Transverse colon (tissue), 4 donors: ENCODE measurements at regions not wholly inside any gene's neighbourhood (a gene's known extent, or its start where the extent isn't known, plus 50 kb on each side); places are given as distances from the start of the nearest gene placed in this dataset.

Experiments
- EP300 ChIP-seq: sonication (generic); formaldehyde crosslinking; IDR thresholded peaks from one replicate; pipeline ENCODE4 v1.6.1; 2017; ENCODE audit warnings: antibody characterized with exemption, low read depth
- POLR2A ChIP-seq: fragments of 450-650 bp; IDR thresholded peaks from one replicate; pipeline ENCODE4 v1.6.1; 2016; ENCODE audit warnings: antibody characterized with exemption, mild to moderate bottlenecking, moderate library complexity
- POLR2AphosphoS5 ChIP-seq, 3 donors: sonication (generic); formaldehyde crosslinking; IDR thresholded peaks; one replicate each; pipeline ENCODE4 v1.6.1; 2016; ENCODE audit warnings: antibody characterized with exemption in 3 of 3
- TF ChIP-seq, protein P1 (sequence below), 5 experiments: fragments of 200-600 bp in 3 of 5; fragments of 450-650 bp in 2 of 5; sonication (generic) in 3 of 5; IDR thresholded peaks; 1 replicate in 2 of 5; 2 replicates in 3 of 5; pipeline ENCODE4 v1.5.1; 2016 to 2017; ENCODE audit warnings: antibody characterized with exemption in 5 of 5, inconsistent platforms in 3 of 5, mild to moderate bottlenecking in 2 of 5, moderate library complexity in 1 of 5

- TF ChIP-seq EP300 = no peak
- TF ChIP-seq, protein P1, sequence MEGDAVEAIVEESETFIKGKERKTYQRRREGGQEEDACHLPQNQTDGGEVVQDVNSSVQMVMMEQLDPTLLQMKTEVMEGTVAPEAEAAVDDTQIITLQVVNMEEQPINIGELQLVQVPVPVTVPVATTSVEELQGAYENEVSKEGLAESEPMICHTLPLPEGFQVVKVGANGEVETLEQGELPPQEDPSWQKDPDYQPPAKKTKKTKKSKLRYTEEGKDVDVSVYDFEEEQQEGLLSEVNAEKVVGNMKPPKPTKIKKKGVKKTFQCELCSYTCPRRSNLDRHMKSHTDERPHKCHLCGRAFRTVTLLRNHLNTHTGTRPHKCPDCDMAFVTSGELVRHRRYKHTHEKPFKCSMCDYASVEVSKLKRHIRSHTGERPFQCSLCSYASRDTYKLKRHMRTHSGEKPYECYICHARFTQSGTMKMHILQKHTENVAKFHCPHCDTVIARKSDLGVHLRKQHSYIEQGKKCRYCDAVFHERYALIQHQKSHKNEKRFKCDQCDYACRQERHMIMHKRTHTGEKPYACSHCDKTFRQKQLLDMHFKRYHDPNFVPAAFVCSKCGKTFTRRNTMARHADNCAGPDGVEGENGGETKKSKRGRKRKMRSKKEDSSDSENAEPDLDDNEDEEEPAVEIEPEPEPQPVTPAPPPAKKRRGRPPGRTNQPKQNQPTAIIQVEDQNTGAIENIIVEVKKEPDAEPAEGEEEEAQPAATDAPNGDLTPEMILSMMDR (IDR thresholded peaks at IDR 0.05) = no peak
- no peak for TF ChIP-seq POLR2A
- TF ChIP-seq POLR2AphosphoS5 (IDR thresholded peaks at IDR 0.05) = no peak
Measured at GRCh38 chr16:65781855-65782254, 584.6 kb upstream of the CDH5 start.
